ENCODE measurements at regions not wholly inside any gene's neighbourhood (a gene's known extent, or its start where the extent isn't known, plus 50 kb on each side); places are given as distances from the start of the nearest gene placed in this dataset.

DNA sequence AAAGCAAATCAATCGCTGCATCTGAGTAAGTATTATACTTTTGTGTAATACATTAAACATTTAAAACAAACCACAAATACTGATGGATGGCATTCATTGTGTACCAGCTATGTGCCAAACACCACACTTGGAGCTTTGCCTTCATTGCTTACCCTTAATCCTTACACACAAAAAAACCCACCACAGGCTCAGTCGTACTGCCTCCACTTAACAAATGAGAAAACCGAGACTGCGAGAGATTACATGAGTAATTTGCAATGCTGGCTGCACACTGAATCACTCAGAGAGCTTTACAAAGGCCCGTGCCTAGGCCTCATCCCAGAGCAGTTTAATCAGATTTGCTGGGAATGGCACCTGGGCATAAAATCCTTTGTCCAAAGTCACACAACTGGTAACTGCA is 130.5 kb downstream of the EDN1 start:
- TF ChIP-seq CTCF (IDR thresholded peaks at IDR 0.05; ENCODE audit: low read depth, low read length), result no peak
- no peak for TF ChIP-seq EZH2phosphoT487 (IDR thresholded peaks at IDR 0.05; ENCODE audit: low read depth)
